ENCODE measurements at regions not wholly inside any gene's neighbourhood (a gene's known extent, or its start where the extent isn't known, plus 50 kb on each side); places are given as distances from the start of the nearest gene placed in this dataset.
"Not testable (repeated sequence)": the region's sequence is repeated elsewhere in the genome, so short reads cannot be mapped to it uniquely, and the experiment has no call there.

DNA sequence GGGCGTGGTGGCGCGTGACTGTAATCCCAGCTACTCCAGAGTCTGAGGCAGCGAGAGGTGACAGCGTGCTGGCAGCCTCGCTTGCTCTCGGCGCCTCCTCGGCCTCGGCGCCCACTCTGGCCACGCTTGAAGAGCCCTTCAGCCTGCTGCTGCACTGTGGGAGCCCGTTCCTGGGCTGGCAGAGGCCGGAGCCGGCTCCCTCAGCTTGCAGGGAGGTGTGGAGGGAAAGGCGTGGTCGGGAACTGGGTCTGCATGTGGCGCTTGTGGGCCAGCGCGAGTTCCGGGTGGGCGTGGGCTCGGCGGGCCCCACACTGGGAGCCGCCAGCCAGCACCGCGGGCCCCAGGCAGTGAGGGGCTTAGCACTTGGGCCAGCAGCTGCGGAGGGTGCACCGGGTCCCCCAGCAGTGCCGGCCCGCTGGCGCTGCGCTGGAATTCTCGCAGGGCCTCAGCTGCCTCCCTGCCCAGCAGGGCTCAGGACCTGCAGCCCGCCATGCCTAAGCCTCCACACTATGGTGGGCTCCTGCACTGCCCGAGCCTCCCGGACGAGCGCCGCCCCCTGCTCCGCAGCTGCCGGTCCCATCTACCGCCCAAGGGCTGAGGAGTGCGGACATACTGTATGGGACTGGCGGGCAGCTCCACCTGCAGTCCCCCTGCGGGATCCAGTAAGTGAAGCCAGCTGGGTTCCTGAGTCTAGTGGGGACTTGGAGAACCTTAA, 1093.3 kb upstream of the CDH8 start:
- Histone ChIP-seq H3K27me3 (ENCODE audit: low read length) (no peaks in the 10 kb centered on the region), H3K9me3 (ENCODE audit: low read length) (0 out of 2 replicates have a peak, but pooled peaks cover 4% of the 10 kb centered on the region), H3K4me3 (ENCODE audit: low read length) (no peak overlapping the region), H3K79me2 (ENCODE audit: low read length) (no peaks in the 10 kb centered on the region), H3K9me2 (replicated peaks; ENCODE audit: insufficient read depth, low read length) (no peaks in the 10 kb centered on the region), H3K36me3 (ENCODE audit: insufficient read depth, low read length) (no peaks in the 10 kb centered on the region), H3K4me1 (ENCODE audit: low read length) (no peaks in the 10 kb centered on the region), H4K20me1 (ENCODE audit: insufficient read depth, low read depth, low read length) (no peaks in the 10 kb centered on the region), H3K4me2 (ENCODE audit: low read depth, low read length, poor library complexity, severe bottlenecking) (no peak overlapping the region), H3K9ac (ENCODE audit: low read length) (no peak overlapping the region), H2AFZ (ENCODE audit: low read length) (no peak overlapping the region), H3K27ac (ENCODE audit: low read length) (no peak overlapping the region)
- DNase-seq = no peak

DNA sequence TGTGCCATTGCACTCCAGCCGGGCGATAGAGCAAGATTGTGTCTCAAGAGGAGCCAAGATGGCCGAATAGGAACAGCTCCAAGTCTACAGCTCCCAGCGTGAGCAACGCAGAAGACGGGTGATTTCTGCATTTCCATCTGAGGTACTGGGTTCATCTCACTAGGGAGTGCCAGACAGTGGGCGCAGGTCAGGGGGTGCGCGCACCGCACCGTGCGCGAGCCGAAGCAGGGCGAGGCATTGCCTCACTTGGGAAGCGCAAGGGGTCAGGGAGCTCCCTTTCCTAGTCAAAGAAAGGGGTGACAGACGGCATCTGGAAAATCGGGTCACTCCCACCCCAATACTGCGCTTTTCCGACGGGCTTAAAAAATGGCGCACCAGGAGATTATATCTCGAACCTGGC, 1083.7 kb upstream of the CDH8 start:
- not testable (repeated sequence) for H3K4me1 ChIP-seq (ENCODE audit: low read length); H3K4me3 ChIP-seq (ENCODE audit: low read length); H3K4me2 ChIP-seq (ENCODE audit: low read depth, low read length, poor library complexity, severe bottlenecking); H2AFZ ChIP-seq (ENCODE audit: low read length); H3K27me3 ChIP-seq (ENCODE audit: low read length); H3K27ac ChIP-seq (ENCODE audit: low read length); H3K36me3 ChIP-seq (ENCODE audit: insufficient read depth, low read length); H3K9me3 ChIP-seq (ENCODE audit: low read length); H3K9me2 ChIP-seq (replicated peaks; ENCODE audit: insufficient read depth, low read length); H3K79me2 ChIP-seq (ENCODE audit: low read length); DNase-seq; H4K20me1 ChIP-seq (ENCODE audit: insufficient read depth, low read depth, low read length); H3K9ac ChIP-seq (ENCODE audit: low read length)

- Histone ChIP-seq H3K27ac (ENCODE audit: low read length) (no peak overlapping the region), H4K20me1 (ENCODE audit: insufficient read depth, low read depth, low read length) (no peaks in the 10 kb centered on the region), H3K79me2 (ENCODE audit: low read length) (no peaks in the 10 kb centered on the region), H3K9ac (ENCODE audit: low read length) (no peak overlapping the region), H3K4me1 (ENCODE audit: low read length) (no peaks in the 10 kb centered on the region), H3K4me3 (ENCODE audit: low read length) (no peak overlapping the region), H2AFZ (ENCODE audit: low read length) (no peak overlapping the region), H3K27me3 (ENCODE audit: low read length) (no peaks in the 10 kb centered on the region), H3K4me2 (ENCODE audit: low read depth, low read length, poor library complexity, severe bottlenecking) (no peak overlapping the region), H3K9me2 (replicated peaks; ENCODE audit: insufficient read depth, low read length) (no peaks in the 10 kb centered on the region), H3K36me3 (ENCODE audit: insufficient read depth, low read length) (no peaks in the 10 kb centered on the region), H3K9me3 (ENCODE audit: low read length) (no peaks in the 10 kb centered on the region; the same call in 1 of the 2 replicates)
- DNase-seq = no peak
These were observed 1063.8 kb upstream of the CDH8 start for GRCh38 chr16:63100082-63100481.

- no peak overlapping the region for H3K4me2 ChIP-seq (ENCODE audit: low read depth, low read length, poor library complexity, severe bottlenecking)
- H3K4me3 ChIP-seq (ENCODE audit: low read length) = no peak overlapping the region
- H3K36me3 ChIP-seq (ENCODE audit: insufficient read depth, low read length) = no peaks in the 10 kb centered on the region
- H3K9ac ChIP-seq (ENCODE audit: low read length) = no peak overlapping the region
- no peaks in the 10 kb centered on the region for H3K27me3 ChIP-seq (ENCODE audit: low read length)
- DNase-seq = no peak
- H3K9me3 ChIP-seq (ENCODE audit: low read length) = peaks cover 3% of the 10 kb centered on the region; the same call in 1 of the 2 replicates
- H3K79me2 ChIP-seq (ENCODE audit: low read length) = no peaks in the 10 kb centered on the region
- H3K27ac ChIP-seq (ENCODE audit: low read length) = no peak overlapping the region
- H2AFZ ChIP-seq (ENCODE audit: low read length) = no peak overlapping the region
- no peaks in the 10 kb centered on the region for H3K4me1 ChIP-seq (ENCODE audit: low read length)
- no peaks in the 10 kb centered on the region for H3K9me2 ChIP-seq (replicated peaks; ENCODE audit: insufficient read depth, low read length)
- H4K20me1 ChIP-seq (ENCODE audit: insufficient read depth, low read depth, low read length) = no peaks in the 10 kb centered on the region
These were observed 1060.6 kb upstream of the CDH8 start for GRCh38 chr16:63096857-63097256.

DNA sequence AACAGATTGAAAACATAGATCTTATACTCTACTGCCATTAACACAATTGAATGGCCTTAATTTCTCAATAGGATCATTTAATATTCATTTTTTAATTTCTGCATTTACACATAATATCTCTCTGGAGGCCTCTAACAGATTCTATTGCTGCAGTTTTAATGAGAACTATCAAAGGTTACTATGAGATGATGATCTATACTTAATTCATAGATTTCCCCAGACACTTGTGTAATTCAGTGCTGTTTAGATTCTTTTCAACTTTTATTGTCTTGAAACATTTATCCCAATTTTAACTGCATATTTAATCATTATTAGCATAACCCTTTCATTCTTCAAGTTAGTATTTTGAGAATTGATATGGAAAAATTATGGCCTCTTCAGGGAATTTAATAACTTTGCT, 1056.5 kb upstream of the CDH8 start:
- Histone ChIP-seq H3K4me1 (ENCODE audit: low read length) (no peaks in the 10 kb centered on the region), H3K9me3 (ENCODE audit: low read length) (peaks cover 12% of the 10 kb centered on the region; the same call in 1 of the 2 replicates), H2AFZ (ENCODE audit: low read length) (no peak overlapping the region), H3K27me3 (ENCODE audit: low read length) (no peaks in the 10 kb centered on the region), H3K27ac (ENCODE audit: low read length) (no peak overlapping the region), H3K4me2 (ENCODE audit: low read depth, low read length, poor library complexity, severe bottlenecking) (no peak overlapping the region), H3K4me3 (ENCODE audit: low read length) (no peak overlapping the region), H3K79me2 (ENCODE audit: low read length) (no peaks in the 10 kb centered on the region), H3K9me2 (replicated peaks; ENCODE audit: insufficient read depth, low read length) (no peaks in the 10 kb centered on the region), H3K9ac (ENCODE audit: low read length) (no peak overlapping the region), H4K20me1 (ENCODE audit: insufficient read depth, low read depth, low read length) (no peaks in the 10 kb centered on the region), H3K36me3 (ENCODE audit: insufficient read depth, low read length) (no peaks in the 10 kb centered on the region)
- no peak for DNase-seq

DNA sequence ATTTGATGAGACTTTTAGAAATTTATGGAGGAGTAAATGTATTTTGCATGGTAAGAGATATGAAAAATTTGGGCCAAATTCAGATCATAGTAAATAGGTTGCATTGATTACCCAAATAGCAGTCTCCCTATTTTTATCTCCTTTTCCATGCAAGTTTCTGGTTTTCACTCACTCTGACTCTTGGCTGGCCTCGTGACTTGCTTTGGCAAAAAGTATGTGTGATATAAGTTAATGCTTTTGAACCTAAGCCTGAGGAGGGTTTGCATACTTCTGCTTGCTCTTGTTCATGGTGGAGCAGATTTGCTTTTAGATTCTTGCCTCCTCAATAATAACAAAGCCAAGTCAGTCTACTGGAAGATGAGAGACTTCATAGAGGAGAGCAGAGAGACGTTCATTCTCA, 1045.9 kb upstream of the CDH8 start:
- no peaks in the 10 kb centered on the region for H3K4me1 ChIP-seq (ENCODE audit: low read length)

DNA sequence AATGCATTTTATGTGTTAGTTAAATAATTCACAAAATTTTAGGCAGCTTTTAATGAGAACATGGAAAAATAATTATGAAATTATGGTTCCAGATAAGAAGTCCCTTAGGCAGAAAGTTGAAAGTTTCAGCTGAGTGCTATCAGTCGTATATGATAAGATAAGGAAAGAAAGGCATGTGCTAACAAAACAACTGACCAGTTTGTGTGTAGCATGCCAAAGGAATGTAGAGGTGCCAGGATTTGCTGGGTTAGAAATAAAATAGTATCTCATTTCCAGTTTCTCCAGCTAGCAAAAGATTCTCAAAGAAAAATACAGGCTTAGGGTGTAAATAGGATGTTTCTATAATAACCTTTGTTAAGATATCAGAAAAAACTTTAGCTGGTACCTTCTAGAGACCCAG, 1044.5 kb upstream of the CDH8 start:
- no peaks in the 10 kb centered on the region for H4K20me1 ChIP-seq (ENCODE audit: insufficient read depth, low read depth, low read length)
- H3K9ac ChIP-seq (ENCODE audit: low read length) = no peak overlapping the region
- no peaks in the 10 kb centered on the region for H3K36me3 ChIP-seq (ENCODE audit: insufficient read depth, low read length)
- H3K4me3 ChIP-seq (ENCODE audit: low read length) = no peak overlapping the region
- no peaks in the 10 kb centered on the region for H3K9me3 ChIP-seq (ENCODE audit: low read length)
- no peak overlapping the region for H3K27ac ChIP-seq (ENCODE audit: low read length)
- no peak overlapping the region for H2AFZ ChIP-seq (ENCODE audit: low read length)
- H3K9me2 ChIP-seq (replicated peaks; ENCODE audit: insufficient read depth, low read length) = no peaks in the 10 kb centered on the region
- H3K27me3 ChIP-seq (ENCODE audit: low read length) = no peaks in the 10 kb centered on the region
- no peaks in the 10 kb centered on the region for H3K79me2 ChIP-seq (ENCODE audit: low read length)
- no peaks in the 10 kb centered on the region for H3K4me1 ChIP-seq (ENCODE audit: low read length)
- H3K4me2 ChIP-seq (ENCODE audit: low read depth, low read length, poor library complexity, severe bottlenecking) = no peak overlapping the region
- no peak for DNase-seq

More for the DNA sequence above, 1045.9 kb upstream of the CDH8 start:
- Histone ChIP-seq H3K36me3 (ENCODE audit: insufficient read depth, low read length) (no peaks in the 10 kb centered on the region), H3K9me3 (ENCODE audit: low read length) (no peaks in the 10 kb centered on the region), H3K4me2 (ENCODE audit: low read depth, low read length, poor library complexity, severe bottlenecking) (no peak overlapping the region), H3K4me3 (ENCODE audit: low read length) (no peak overlapping the region), H3K27me3 (ENCODE audit: low read length) (no peaks in the 10 kb centered on the region), H3K79me2 (ENCODE audit: low read length) (no peaks in the 10 kb centered on the region), H3K27ac (ENCODE audit: low read length) (no peak overlapping the region), H3K9me2 (replicated peaks; ENCODE audit: insufficient read depth, low read length) (no peaks in the 10 kb centered on the region), H3K9ac (ENCODE audit: low read length) (no peak overlapping the region), H4K20me1 (ENCODE audit: insufficient read depth, low read depth, low read length) (no peaks in the 10 kb centered on the region), H2AFZ (ENCODE audit: low read length) (no peak overlapping the region)
- no peak for DNase-seq

GRCh38 chr16:63069047-63069446, 1032.8 kb upstream of the CDH8 start:
- Histone ChIP-seq H3K9me3 (ENCODE audit: low read length) (peaks cover 10% of the 10 kb centered on the region; the same call in 1 of the 2 replicates), H3K27ac (ENCODE audit: low read length) (no peak overlapping the region), H4K20me1 (ENCODE audit: insufficient read depth, low read depth, low read length) (no peaks in the 10 kb centered on the region), H3K79me2 (ENCODE audit: low read length) (no peaks in the 10 kb centered on the region), H3K36me3 (ENCODE audit: insufficient read depth, low read length) (no peaks in the 10 kb centered on the region), H3K9me2 (replicated peaks; ENCODE audit: insufficient read depth, low read length) (no peaks in the 10 kb centered on the region), H3K27me3 (ENCODE audit: low read length) (no peaks in the 10 kb centered on the region), H2AFZ (ENCODE audit: low read length) (no peak overlapping the region), H3K4me1 (ENCODE audit: low read length) (no peaks in the 10 kb centered on the region), H3K4me3 (ENCODE audit: low read length) (no peak overlapping the region), H3K4me2 (ENCODE audit: low read depth, low read length, poor library complexity, severe bottlenecking) (no peak overlapping the region), H3K9ac (ENCODE audit: low read length) (no peak overlapping the region)
- DNase-seq = no peak

All from Karpas-422 (cell line).